Esophagus muscularis mucosa (tissue), 4 donors: ENCODE measurements at regions not wholly inside any gene's neighbourhood (a gene's known extent, or its start where the extent isn't known, plus 50 kb on each side); places are given as distances from the start of the nearest gene placed in this dataset.

ENCODE experiments used
- DNase-seq: peaks from one replicate; pipeline ENCODE4 v3.0.0-alpha.2; 2017; ENCODE audit errors: extremely low spot score
- H3K27ac ChIP-seq, 4 donors: fragments of 200-600 bp; sonication (generic); replicated peaks in 1 of 4; 1 replicate in 3 of 4; 2 replicates in 1 of 4; pipeline ENCODE4 v1.5.1; 2016 to 2019; ENCODE audit warnings: mild to moderate bottlenecking in 1 of 4
- H3K27me3 ChIP-seq, 4 donors: fragments of 200-600 bp; sonication (generic); one replicate each; pipeline versions ENCODE4 v1.5.1 to v1.6.0; 2016 to 2019
- H3K36me3 ChIP-seq, 4 donors: fragments of 200-600 bp; sonication (generic); one replicate each; pipeline ENCODE4 v1.5.1; 2016 to 2019
- H3K4me1 ChIP-seq, 4 donors: fragments of 200-600 bp; sonication (generic); one replicate each; pipeline ENCODE4 v1.5.1; 2016 to 2019
- H3K4me3 ChIP-seq, 4 donors: fragments of 200-600 bp; sonication (generic); 1 replicate in 2 of 4; 2 replicates in 2 of 4; pipeline ENCODE4 v1.5.1; 2016 to 2019; ENCODE audit warnings: mild to moderate bottlenecking in 4 of 4, moderate library complexity in 1 of 4
- H3K9me3 ChIP-seq, 4 donors: fragments of 200-600 bp; sonication (generic); 1 replicate in 3 of 4; 2 replicates in 1 of 4; pipeline ENCODE4 v1.5.1; 2016 to 2019
- CTCF ChIP-seq, 3 experiments: fragments of 200-600 bp in 2 of 3; fragments of 450-650 bp in 1 of 3; sonication (generic) in 2 of 3; IDR thresholded peaks; one replicate each; pipeline ENCODE4 v1.5.1; 2017 to 2019; ENCODE audit warnings: antibody characterized with exemption in 3 of 3, mild to moderate bottlenecking in 2 of 3, moderate library complexity in 1 of 3
- EP300 ChIP-seq: sonication (generic); formaldehyde crosslinking; IDR thresholded peaks from one replicate; pipeline ENCODE4 v1.6.1; 2017; ENCODE audit warnings: antibody characterized with exemption
- POLR2A ChIP-seq: fragments of 450-650 bp; IDR thresholded peaks from one replicate; pipeline ENCODE4 v1.6.1; 2017; ENCODE audit warnings: antibody characterized with exemption, moderate library complexity, mild to moderate bottlenecking, low read depth
- POLR2AphosphoS5 ChIP-seq, 2 donors: sonication (generic); formaldehyde crosslinking; IDR thresholded peaks; one replicate each; pipeline ENCODE4 v1.6.1; 2017; ENCODE audit warnings: antibody characterized with exemption in 2 of 2
- WGBS: methylation state at CpG from one replicate; pipeline ENCODE4 v1.1.5; 2018; 5-methylcytosine and 5-hydroxymethylcytosine counted together
- intact Hi-C: fragments of 100-400 bp; cut with DNase I; formaldehyde crosslinking; loops from one replicate; pipeline ENCODE4 v1.15.1; 2023

GRCh38 chr10:33942508-33942907 is 608.0 kb upstream of the NRP1 start:
- intact Hi-C loops: no loop called here
- Histone ChIP-seq H3K36me3 (no peaks in the 10 kb centered on the region), H3K4me3 (no peak overlapping the region), H3K4me1 (no peaks in the 10 kb centered on the region), H3K27me3 (no peaks in the 10 kb centered on the region), H3K27ac (no peak overlapping the region), H3K9me3 (no peaks in the 10 kb centered on the region)
- WGBS: 84% methylated on average over 6 of the region's 6 CpGs
- TF ChIP-seq POLR2AphosphoS5 (IDR thresholded peaks at IDR 0.05) (no peak), CTCF (IDR thresholded peaks at IDR 0.05) (no peak), POLR2A (no peak), EP300 (no peak)
- DNase-seq: no peak

- no peak overlapping the region for H3K4me3 ChIP-seq
- no peaks in the 10 kb centered on the region for H3K27me3 ChIP-seq
- H3K27ac ChIP-seq: no peak overlapping the region
- TF ChIP-seq EP300 (no peak), CTCF (IDR thresholded peaks at IDR 0.05) (no peak), POLR2A (no peak), POLR2AphosphoS5 (IDR thresholded peaks at IDR 0.05) (no peak)
- H3K4me1 ChIP-seq: no peaks in the 10 kb centered on the region
- H3K9me3 ChIP-seq: no peaks in the 10 kb centered on the region
- intact Hi-C loops: no loop called here
- no peak for DNase-seq
- H3K36me3 ChIP-seq: no peaks in the 10 kb centered on the region
- 94% methylated on average over 3 of the region's 3 CpGs for WGBS
These were observed 605.4 kb upstream of the NRP1 start for GRCh38 chr10:33939892-33940291.

GRCh38 chr10:33939410-33939809 is 604.9 kb upstream of the NRP1 start:
- no peaks in the 10 kb centered on the region for H3K27me3 ChIP-seq
- no peaks in the 10 kb centered on the region for H3K4me1 ChIP-seq
- H3K36me3 ChIP-seq: no peaks in the 10 kb centered on the region
- no peak overlapping the region for H3K27ac ChIP-seq
- H3K4me3 ChIP-seq: no peak overlapping the region
- TF ChIP-seq EP300 (no peak), POLR2A (no peak), POLR2AphosphoS5 (IDR thresholded peaks at IDR 0.05) (no peak), CTCF (IDR thresholded peaks at IDR 0.05) (no peak)
- intact Hi-C loops: no loop called here
- WGBS: 98% methylated on average over 4 of the region's 4 CpGs
- no peaks in the 10 kb centered on the region for H3K9me3 ChIP-seq
- no peak for DNase-seq

DNA sequence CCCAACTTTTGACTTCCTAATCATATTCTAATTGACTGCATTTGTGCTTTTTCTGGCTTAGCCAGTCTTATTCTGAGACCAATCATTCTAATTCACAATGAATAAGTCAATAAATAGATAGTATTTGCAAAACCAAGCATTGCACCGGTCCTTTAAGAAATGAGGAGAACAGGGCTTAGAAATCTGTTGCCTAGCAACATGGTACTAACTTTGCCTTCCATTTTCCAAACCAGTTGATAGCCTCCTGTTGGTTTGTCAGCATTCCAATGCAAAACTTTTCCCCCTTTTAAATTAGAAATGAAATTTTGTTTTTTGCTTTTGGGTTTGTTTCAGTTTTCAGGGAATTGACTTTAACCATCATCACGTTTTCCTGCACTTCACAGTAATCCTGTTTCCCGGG is 603.5 kb upstream of the NRP1 start:
- DNase-seq: no peak
- no peaks in the 10 kb centered on the region for H3K9me3 ChIP-seq
- H3K27ac ChIP-seq: no peak overlapping the region
- no peak overlapping the region for H3K4me3 ChIP-seq
- no peaks in the 10 kb centered on the region for H3K27me3 ChIP-seq
- TF ChIP-seq CTCF (IDR thresholded peaks at IDR 0.05) (no peak), EP300 (no peak), POLR2AphosphoS5 (IDR thresholded peaks at IDR 0.05) (no peak), POLR2A (no peak)
- H3K4me1 ChIP-seq: no peaks in the 10 kb centered on the region
- WGBS: 88% methylated on average over 3 of the region's 3 CpGs
- intact Hi-C loops: no loop called here
- H3K36me3 ChIP-seq: no peaks in the 10 kb centered on the region

GRCh38 chr10:33937036-33937730 is 602.7 kb upstream of the NRP1 start:
- WGBS: 81% methylated on average over 15 of the region's 15 CpGs
- DNase-seq: no peak
- intact Hi-C loops: no loop called here
- Histone ChIP-seq H3K36me3 (no peaks in the 10 kb centered on the region), H3K27ac (no peak overlapping the region), H3K9me3 (no peaks in the 10 kb centered on the region), H3K4me1 (no peaks in the 10 kb centered on the region), H3K4me3 (no peak overlapping the region), H3K27me3 (no peaks in the 10 kb centered on the region)
- no peak for TF ChIP-seq POLR2A
- no peak for TF ChIP-seq EP300
- TF ChIP-seq POLR2AphosphoS5 (IDR thresholded peaks at IDR 0.05): no peak
- no peak for TF ChIP-seq CTCF (IDR thresholded peaks at IDR 0.05)
